HepG2 (cell line): ENCODE measurements at regions not wholly inside any gene's neighbourhood (a gene's known extent, or its start where the extent isn't known, plus 50 kb on each side); places are given as distances from the start of the nearest gene placed in this dataset.

Source experiments
- ATAC-seq: fragments of 200-7000 bp; cut with Tn5 transposase; 3 replicates; pipeline ENCODE4 v1.9.1; 2020; ENCODE audit warnings: mild to moderate bottlenecking, moderate library complexity
- BruUV-seq: library from RNA; stranded (reverse); fragments of 400-500 nt; replicated peaks from 2 replicates; lab custom pipeline; 2021; lab: Mats Ljungman, UMichigan
- CTCF ChIA-PET: fragments of 300-600 bp; formaldehyde crosslinking; extraction: SDS; loops from one replicate; lab custom pipeline; 2021; ENCODE audit warnings: low total read pairs, inconsistent platforms, low intra/inter-chr PET ratio; lab: Yijun Ruan, JAX
- POLR2A ChIA-PET: fragments of 350-600 bp; sonication (Branson Sonifier 250); formaldehyde crosslinking; loops from one replicate; lab custom pipeline; 2020; ENCODE audit warnings: antibody characterized with exemption, inconsistent platforms; lab: Yijun Ruan, JAX
- DNase-seq: peaks from one replicate; pipeline ENCODE4 v3.0.0-alpha.2; 2015; ENCODE audit warnings: low spot score
- FAIRE-seq: peaks from 3 replicates; lab custom pipeline; 2011; peaks lifted over from hg19 to GRCh38; lab: Jason Lieb, UNC
- H2AFZ ChIP-seq: one replicate; pipeline ENCODE4 v1.6.1; 2011; ENCODE audit warnings: low read length, inconsistent platforms
- H3K27ac ChIP-seq: fragments of 300-600 bp; 3 replicates; pipeline ENCODE4 v1.8.0; 2011; ENCODE audit warnings: mixed run types, mild to moderate bottlenecking, mixed read lengths, low read length, inconsistent platforms; ENCODE audit not compliant: insufficient read depth; ENCODE audit errors: extremely low read length
- H3K27me3 ChIP-seq, 2 experiments: fragments of 200-600 bp in 1 of 2; 2 replicates in 1 of 2; 3 replicates in 1 of 2; pipeline versions ENCODE4 v1.6.0 to v1.8.0; 2011; ENCODE audit warnings: low read length in 2 of 2, mild to moderate bottlenecking in 2 of 2, moderate library complexity in 2 of 2, inconsistent platforms in 1 of 2; ENCODE audit not compliant: insufficient read depth in 2 of 2, control insufficient read depth in 1 of 2
- H3K36me3 ChIP-seq, 2 experiments: fragments of 200-600 bp in 1 of 2; replicated peaks in 1 of 2; 2 replicates in 1 of 2; 3 replicates in 1 of 2; pipeline versions ENCODE4 v1.5.1 to v1.8.0; 2011; ENCODE audit warnings: low read length in 2 of 2, inconsistent platforms in 1 of 2; ENCODE audit not compliant: insufficient read depth in 2 of 2, control insufficient read depth in 1 of 2
- H3K4me1 ChIP-seq: 2 replicates; pipeline ENCODE4 v1.5.1; 2012; ENCODE audit warnings: low read length, inconsistent platforms; ENCODE audit not compliant: insufficient read depth
- H3K4me2 ChIP-seq: 2 replicates; pipeline ENCODE4 v1.6.0; 2011; ENCODE audit warnings: low read depth, low read length, inconsistent platforms
- H3K4me3 ChIP-seq, 3 experiments: fragments of 200-600 bp in 1 of 3; sonication (generic), shearing (Covaris generic) in 1 of 3; replicated peaks in 1 of 3; 2 replicates each; pipeline ENCODE4 v1.5.1; 2011 to 2016; ENCODE audit warnings: low read length in 3 of 3, inconsistent platforms in 2 of 3, low read depth in 2 of 3, mild to moderate bottlenecking in 2 of 3, control low read depth in 1 of 3, mixed read lengths in 1 of 3; ENCODE audit not compliant: insufficient read depth in 1 of 3
- H3K79me2 ChIP-seq: one replicate; pipeline ENCODE4 v1.6.1; 2011; ENCODE audit warnings: low read length, inconsistent platforms; ENCODE audit not compliant: insufficient read depth
- H3K9ac ChIP-seq: 2 replicates; pipeline ENCODE4 v1.6.0; 2011; ENCODE audit warnings: mild to moderate bottlenecking, low read depth, low read length, inconsistent platforms; ENCODE audit not compliant: insufficient read depth
- H3K9me3 ChIP-seq: 2 replicates; pipeline ENCODE4 v1.5.1; 2012; ENCODE audit warnings: mild to moderate bottlenecking, low read length
- H4K20me1 ChIP-seq: 2 replicates; pipeline ENCODE4 v1.6.0; 2011; ENCODE audit warnings: inconsistent platforms, mild to moderate bottlenecking, low read length, moderate library complexity; ENCODE audit not compliant: insufficient read depth
- ADNP ChIP-seq: sonication (generic); formaldehyde crosslinking; IDR thresholded peaks from 2 replicates; pipeline ENCODE4 v1.4.0; 2020; ENCODE audit warnings: missing genetic modification reagents
- AGO1 ChIP-seq: fragments of 200-400 bp; formaldehyde crosslinking; IDR thresholded peaks from 2 replicates; pipeline ENCODE4 v1.6.1; 2017; ENCODE audit warnings: mild to moderate bottlenecking, low read depth, low read length, moderate library complexity; ENCODE audit not compliant: poor library complexity, severe bottlenecking
- ERF ChIP-seq: IDR thresholded peaks from 2 replicates; pipeline ENCODE4 v1.6.1; 2018; ENCODE audit warnings: missing biosample characterization, missing genetic modification reagents
- FOSL2 ChIP-seq: sonication (generic); formaldehyde crosslinking; IDR thresholded peaks from 2 replicates; pipeline ENCODE4 v1.4.0; 2020; ENCODE audit warnings: missing genetic modification reagents
- FOXA3 ChIP-seq: IDR thresholded peaks from 2 replicates; pipeline ENCODE4 v1.6.1; 2016; ENCODE audit warnings: missing genetic modification reagents, missing compliant biosample characterization
- FOXM1 ChIP-seq: sonication (generic); formaldehyde crosslinking; IDR thresholded peaks from 2 replicates; pipeline ENCODE4 v1.5.0; 2020; ENCODE audit warnings: missing genetic modification reagents
- ISX ChIP-seq: sonication (generic); formaldehyde crosslinking; conservative IDR thresholded peaks from 2 replicates; pipeline ENCODE4 v1.5.0; 2020; ENCODE audit warnings: missing genetic modification reagents
- MBNL3 ChIP-seq: fragments of 250-450 bp; sonication (Bioruptor Pico); conservative IDR thresholded peaks from 2 replicates; pipeline ENCODE4 v1.8.0; 2022; ENCODE audit warnings: mild to moderate bottlenecking, inconsistent platforms
- ONECUT2 ChIP-seq: sonication (generic); formaldehyde crosslinking; IDR thresholded peaks from 2 replicates; pipeline ENCODE4 v1.4.0; 2020; ENCODE audit warnings: missing genetic modification reagents
- PAX8 ChIP-seq: sonication (generic); formaldehyde crosslinking; IDR thresholded peaks from 2 replicates; pipeline ENCODE4 v1.8.0; 2022; ENCODE audit warnings: mild to moderate bottlenecking, missing genetic modification reagents, borderline replicate concordance
- SALL2 ChIP-seq: sonication (generic); formaldehyde crosslinking; IDR thresholded peaks from 2 replicates; pipeline ENCODE4 v1.8.1; 2023; ENCODE audit warnings: mild to moderate bottlenecking, missing genetic modification reagents, inconsistent platforms
- ZEB1 ChIP-seq: IDR thresholded peaks from 2 replicates; pipeline ENCODE4 v1.6.1; 2012; ENCODE audit warnings: mild to moderate bottlenecking, low read depth, inconsistent platforms; ENCODE audit not compliant: insufficient replicate concordance
- ZNF101 ChIP-seq: sonication (generic); formaldehyde crosslinking; IDR thresholded peaks from 2 replicates; pipeline ENCODE4 v1.4.0; 2020; ENCODE audit warnings: mild to moderate bottlenecking, low read depth, missing genetic modification reagents, borderline replicate concordance
- ZNF432 ChIP-seq: sonication (generic); formaldehyde crosslinking; IDR thresholded peaks from 2 replicates; pipeline ENCODE4 v1.5.0; 2020; ENCODE audit warnings: missing genetic modification reagents, mild to moderate bottlenecking, borderline replicate concordance
- ZNF558 ChIP-seq: sonication (generic); formaldehyde crosslinking; IDR thresholded peaks from 2 replicates; pipeline ENCODE4 v1.9.0; 2022; ENCODE audit warnings: mild to moderate bottlenecking, missing genetic modification reagents, borderline replicate concordance
- WGBS: methylation state at CpG from one replicate; pipeline ENCODE4 v1.1.6; 2017; ENCODE audit warnings: low lambda C conversion rate; 5-methylcytosine and 5-hydroxymethylcytosine counted together
- in situ Hi-C: cut with HindIII; loops from 2 replicates; pipeline ENCODE4 v1.10.0; 2017; ENCODE audit warnings: low pct_unique_long_range_greater_than_20kb; ENCODE audit not compliant: extremely low pct_ligation_motif_present
- intact Hi-C: fragments of 100-400 bp; cut with micrococcal nuclease; formaldehyde crosslinking; loops from one replicate; pipeline ENCODE4 v1.10.0; 2022; ENCODE audit not compliant: unreplicated experiment
- TF ChIP-seq, protein P1 (sequence below): sonication (generic); formaldehyde crosslinking; conservative IDR thresholded peaks from 2 replicates; pipeline ENCODE4 v1.4.0; 2020; ENCODE audit warnings: missing genetic modification reagents

DNA sequence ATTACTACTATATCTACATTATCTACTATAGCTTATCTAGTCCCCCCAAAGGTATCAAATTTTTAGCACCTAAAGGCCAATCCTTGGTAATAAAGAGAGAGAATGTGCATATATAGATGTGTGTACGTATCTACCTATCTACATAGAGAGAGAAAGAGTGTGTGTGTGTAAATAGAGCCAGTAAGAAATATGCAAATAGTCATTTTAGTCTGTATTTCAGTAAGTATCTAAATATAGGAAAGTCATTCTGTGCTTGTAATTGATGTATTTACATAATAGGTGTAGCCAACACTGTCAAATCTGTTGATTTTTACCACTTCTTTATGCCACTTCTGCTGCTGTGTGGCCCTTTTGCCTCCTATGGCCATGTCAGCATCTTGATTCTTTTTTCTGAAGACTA lies 284.5 kb upstream of the TFPI start:
- TF ChIP-seq ADNP (CRISPR knock-in tag), result no peak
- no peak for TF ChIP-seq ONECUT2
- TF ChIP-seq MBNL3 (CRISPR knock-in tag), result no peak
- TF ChIP-seq ZNF558, result no peak
- TF ChIP-seq ERF (CRISPR knock-in tag), result no peak
- no peak for TF ChIP-seq SALL2 (CRISPR knock-in tag)
- no peak for TF ChIP-seq ISX
- no peak for TF ChIP-seq PAX8 (CRISPR knock-in tag)
- no peak for TF ChIP-seq FOSL2 (CRISPR knock-in tag)
- TF ChIP-seq ZNF101 (CRISPR knock-in tag), result no peak
- TF ChIP-seq ZEB1, result no peak
- no peak for TF ChIP-seq FOXM1 (CRISPR knock-in tag)
- TF ChIP-seq, protein P1, sequence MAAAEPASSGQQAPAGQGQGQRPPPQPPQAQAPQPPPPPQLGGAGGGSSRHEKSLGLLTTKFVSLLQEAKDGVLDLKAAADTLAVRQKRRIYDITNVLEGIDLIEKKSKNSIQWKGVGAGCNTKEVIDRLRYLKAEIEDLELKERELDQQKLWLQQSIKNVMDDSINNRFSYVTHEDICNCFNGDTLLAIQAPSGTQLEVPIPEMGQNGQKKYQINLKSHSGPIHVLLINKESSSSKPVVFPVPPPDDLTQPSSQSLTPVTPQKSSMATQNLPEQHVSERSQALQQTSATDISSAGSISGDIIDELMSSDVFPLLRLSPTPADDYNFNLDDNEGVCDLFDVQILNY, result no peak
- no peak for TF ChIP-seq ZNF432 (CRISPR knock-in tag)
- no peak for TF ChIP-seq FOXA3 (CRISPR knock-in tag)
- no peak for TF ChIP-seq AGO1
- Histone ChIP-seq H3K27me3 (0 out of 5 replicates have a peak, but pooled peaks cover 0 to 3% of the 10 kb centered on the region in 2 experiments), H3K4me1 (no peaks in the 10 kb centered on the region), H3K79me2 (no peaks in the 10 kb centered on the region), H3K9me3 (no peaks in the 10 kb centered on the region), H3K36me3 (no peaks in the 10 kb centered on the region), H3K27ac (no peak overlapping the region), H3K4me3 (no peak overlapping the region), H2AFZ (no peak overlapping the region), H3K9ac (no peak overlapping the region), H4K20me1 (no peaks in the 10 kb centered on the region), H3K4me2 (no peak overlapping the region)
- FAIRE-seq (no peak), DNase-seq (no peak), ATAC-seq (no peak)
- intact Hi-C loops (no loop called here), in situ Hi-C loops (loop anchor here (25.0 kb wide), 1 partner anchor 976 kb away; no protein-coding TSS in a partner anchor)
- WGBS, result 6% methylated on average over 1 of the region's 1 CpG
- no TSS peak for BruUV-seq
- ChIA-PET CTCF (no interaction called here), POLR2A (no interaction called here)
